HG03280 (cell line): ENCODE measurements at regions not wholly inside any gene's neighbourhood (a gene's known extent, or its start where the extent isn't known, plus 50 kb on each side); places are given as distances from the start of the nearest gene placed in this dataset.

ENCODE experiments used
- ATAC-seq: cut with Tn5 transposase; IDR thresholded peaks from one replicate; pipeline ENCODE4 v1.9.1; 2021; ENCODE audit warnings: mild to moderate bottlenecking, moderate library complexity; ENCODE audit not compliant: unreplicated experiment

DNA sequence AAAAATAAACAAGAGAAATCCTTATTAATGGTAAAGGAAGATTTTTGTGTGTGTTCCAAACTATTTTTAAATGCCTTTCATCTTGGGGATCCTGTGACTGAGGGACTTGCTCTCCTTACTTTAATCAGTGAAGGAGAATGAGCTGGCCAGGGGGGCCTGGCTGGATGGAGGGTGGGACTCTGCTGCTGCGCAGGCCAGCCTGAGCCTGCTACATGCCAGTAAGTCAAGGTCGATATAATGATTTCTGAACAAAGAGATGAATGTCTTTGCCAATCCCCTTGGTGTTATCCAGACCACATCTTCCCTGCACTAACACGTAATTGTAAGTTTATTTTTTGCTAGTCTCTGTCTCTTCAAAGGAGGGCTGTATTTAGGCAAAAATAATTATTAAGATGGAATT is 1679.2 kb upstream of the TENM3 start:
- ATAC-seq = no peak

DNA sequence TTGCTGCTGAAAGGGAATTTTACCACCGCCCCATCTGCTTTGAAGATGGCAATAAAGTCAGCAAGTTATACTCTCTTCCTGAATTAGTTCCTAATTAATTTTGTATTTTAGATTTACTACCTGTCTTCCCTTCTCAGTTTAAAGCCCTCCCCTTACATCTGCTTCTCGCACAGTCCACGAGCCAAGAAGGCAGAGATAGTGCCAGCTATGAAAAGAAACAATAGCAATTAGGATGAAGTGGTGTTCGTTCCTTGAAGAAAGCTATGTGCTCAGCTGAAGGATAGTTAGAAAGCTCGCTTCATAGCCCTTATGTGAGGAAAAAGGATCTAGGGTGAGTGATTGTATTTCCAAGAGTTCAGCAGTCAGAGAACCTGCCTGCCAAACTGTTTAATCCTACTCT is 1678.8 kb upstream of the TENM3 start:
- no peak for ATAC-seq

DNA sequence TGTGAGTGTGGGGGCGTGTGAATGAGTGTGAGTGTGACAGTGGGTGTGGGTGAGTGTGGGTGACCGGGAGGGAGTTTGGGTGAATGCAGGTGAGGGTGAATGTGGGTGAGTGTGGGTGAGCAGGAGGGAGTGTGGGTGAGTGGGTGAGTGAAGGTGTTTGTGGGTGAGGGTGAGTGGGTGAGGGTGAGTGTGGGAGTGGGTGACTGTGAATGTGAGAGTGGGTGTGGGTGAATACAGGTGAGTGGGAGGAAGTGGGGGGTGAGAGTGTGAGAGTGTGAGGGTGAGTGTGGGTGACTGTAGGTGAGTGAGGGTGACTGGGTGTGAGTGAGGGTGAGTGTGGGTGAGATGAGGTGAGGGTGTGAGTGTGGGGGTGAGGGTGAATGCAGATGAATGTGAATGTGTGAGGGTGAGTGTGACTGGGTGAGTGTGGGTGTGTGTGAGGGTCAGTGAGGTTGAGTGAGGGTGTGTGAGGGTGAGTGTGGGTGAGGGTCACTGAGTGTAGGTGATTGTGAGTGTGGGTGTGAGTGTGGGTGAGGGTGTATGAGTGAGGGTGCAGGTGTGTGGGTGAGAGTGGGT is 1677.3 kb upstream of the TENM3 start:
- ATAC-seq = no peak

DNA sequence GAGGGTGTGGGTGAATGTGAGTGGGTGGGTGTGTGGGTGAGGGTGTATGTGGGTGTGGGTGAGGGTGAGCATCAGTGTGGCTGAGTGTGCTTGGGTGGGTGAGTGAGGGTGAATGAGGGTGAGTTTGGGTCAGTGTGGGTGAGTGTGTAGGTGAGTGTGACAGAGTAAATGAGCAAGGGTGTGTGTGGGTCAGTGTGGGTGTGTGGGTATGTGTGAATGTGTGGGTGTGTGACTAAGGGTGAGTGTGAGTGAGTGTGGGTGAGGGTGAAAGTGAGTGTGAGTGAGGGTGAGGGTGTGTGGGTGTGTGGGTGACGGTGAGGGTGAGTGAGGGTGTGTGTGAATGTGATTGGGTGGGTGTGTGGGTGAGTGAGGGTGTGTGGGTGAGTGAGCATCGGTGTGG is 1676.7 kb upstream of the TENM3 start:
- no peak for ATAC-seq

DNA sequence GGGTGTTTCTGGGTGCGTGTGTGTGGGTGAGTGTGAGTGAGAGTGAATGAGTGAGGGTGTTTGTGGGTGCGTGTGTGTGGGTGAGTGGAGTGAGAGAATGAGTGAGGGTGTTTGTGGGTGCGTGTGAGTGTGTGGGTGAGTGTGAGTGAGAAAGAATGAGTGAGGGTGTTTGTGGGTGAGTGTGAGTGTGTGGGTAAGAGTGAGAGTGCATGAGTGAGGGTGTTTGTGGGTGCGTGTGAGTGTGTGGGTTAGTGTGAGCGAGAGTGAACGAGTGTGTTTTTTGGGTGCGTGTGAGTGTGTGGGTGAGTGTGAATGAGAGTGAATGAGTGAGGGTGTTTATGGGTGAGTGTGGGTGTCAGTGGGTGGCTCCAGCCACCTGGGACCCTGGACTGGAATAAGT is 1676.1 kb upstream of the TENM3 start:
- ATAC-seq = no peak

DNA sequence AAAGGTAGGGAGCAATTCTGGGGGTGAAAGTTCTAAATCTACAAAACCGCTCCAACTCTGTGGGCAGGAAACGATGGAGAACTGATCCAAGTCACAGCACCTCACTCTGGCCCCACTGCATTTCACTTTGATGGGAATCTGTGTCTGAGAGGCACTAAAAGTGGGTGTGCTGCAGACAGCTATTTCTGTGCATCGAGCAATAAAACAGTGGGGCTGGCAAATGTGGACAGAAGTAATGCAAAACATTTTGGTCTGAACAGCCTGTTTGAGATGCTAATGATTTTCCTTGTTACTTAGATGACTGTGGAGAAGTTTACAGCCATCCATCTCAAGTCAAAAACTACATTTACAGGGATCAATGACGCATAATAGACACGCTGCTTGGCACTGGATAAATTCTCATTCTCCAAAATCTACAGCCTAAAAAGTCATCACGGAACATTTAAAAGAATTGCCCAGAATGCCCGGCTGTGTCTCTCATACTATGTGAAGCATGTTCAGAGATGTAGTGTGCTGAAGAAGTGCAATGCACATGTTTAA is 1671.6 kb upstream of the TENM3 start:
- no peak for ATAC-seq

DNA sequence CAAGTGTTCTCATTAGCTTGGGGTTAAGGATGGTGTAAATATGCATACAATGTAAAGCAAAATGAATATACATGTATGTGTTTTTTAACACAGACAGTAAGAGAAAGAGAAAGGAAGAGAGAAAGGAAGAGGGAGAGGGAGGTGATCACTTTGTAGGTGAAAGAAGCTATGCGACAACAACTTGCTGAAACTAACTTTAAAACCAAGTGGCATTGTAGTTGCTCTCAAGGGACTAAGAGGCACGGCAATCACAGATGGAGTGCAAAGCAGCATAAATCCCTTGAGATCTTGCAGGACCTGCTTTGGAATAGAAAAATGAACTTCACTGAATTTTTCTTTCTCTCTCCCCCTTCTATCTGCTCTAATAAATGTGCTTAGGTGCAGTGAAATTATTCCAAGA is 1665.0 kb upstream of the TENM3 start:
- no peak for ATAC-seq

DNA sequence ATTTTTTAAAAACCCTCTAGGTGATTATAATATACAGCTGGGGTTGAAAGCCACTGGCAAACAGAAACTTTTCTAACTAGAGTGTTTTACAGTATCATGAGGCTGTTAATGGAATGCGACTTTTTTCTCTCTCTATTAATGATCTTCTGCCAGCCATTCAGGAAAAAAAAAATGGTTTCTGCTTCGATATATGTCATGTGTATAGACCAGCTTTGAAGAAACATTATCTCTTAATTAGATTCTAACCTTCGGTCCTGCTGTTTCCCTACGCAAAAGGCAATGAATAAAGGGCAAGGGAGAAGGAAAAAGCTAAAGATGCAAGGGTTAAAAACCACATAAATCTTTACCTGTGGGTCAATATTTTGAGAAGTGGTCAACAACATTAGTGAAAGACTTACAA is 1662.1 kb upstream of the TENM3 start:
- no peak for ATAC-seq

DNA sequence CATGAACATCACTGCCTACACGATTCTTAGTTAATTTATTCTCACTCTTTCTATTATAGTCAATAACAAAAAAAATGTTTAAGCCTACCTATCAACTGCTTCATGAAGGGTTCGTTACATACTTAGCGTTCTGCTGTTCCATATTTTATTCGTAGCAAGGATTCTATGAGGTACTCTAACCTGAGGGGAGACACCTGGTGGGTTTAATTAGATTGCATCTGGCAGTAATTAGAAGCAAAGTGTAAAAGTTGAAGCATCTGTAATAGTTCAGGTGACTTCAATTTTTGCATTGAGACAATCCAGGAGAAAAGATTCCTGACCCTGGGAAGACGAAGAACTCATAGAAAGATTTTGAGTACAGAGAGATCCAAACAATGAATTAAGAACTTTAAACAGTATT is 1655.8 kb upstream of the TENM3 start:
- no peak for ATAC-seq

DNA sequence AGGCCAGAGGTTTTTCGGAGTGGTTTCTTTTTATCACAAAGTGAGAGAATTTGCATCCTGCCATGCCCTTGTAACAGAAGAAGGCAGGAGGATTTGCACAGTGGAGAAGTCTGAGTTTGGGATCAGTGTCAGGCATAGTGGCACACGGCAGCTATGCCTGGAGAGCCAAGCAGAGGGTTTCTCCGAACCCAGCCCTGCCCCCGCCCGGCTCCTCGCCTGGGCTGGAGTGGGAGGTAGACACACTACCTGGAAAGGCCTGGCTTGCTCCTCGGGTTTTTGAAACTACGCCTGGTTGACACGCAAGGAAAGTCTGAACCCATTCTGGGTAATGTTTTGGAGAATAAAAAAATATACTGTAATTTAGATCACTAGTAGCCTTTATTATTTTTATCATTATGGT is 1653.6 kb upstream of the TENM3 start:
- no peak for ATAC-seq

DNA sequence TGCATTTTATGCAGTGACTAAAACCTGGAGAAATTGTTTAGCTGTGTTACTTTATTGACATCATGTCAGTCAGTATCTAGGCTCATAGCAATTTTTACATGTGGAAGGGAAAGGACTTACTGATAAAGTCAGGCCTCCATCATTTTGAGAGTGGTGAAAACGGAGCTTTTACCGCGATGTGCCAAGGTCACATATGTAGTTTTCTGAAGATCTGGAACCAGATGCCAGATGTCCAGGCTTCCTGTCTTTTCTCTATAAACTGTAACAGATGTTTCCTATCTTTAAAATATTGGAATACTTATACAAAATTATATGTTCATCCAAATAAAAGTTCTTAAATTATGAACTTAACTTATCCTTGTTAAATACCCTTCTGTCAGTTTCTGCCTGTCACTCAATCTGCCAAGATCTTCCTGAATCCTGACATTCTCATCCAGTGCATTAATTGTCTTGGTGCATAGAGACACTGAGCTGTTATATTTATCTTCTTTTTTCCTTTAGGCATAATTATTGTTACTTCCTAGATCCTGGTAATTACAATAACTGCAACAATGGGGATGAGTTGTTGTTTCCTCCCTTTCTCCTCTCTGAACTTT is 1646.2 kb upstream of the TENM3 start:
- ATAC-seq = no peak

DNA sequence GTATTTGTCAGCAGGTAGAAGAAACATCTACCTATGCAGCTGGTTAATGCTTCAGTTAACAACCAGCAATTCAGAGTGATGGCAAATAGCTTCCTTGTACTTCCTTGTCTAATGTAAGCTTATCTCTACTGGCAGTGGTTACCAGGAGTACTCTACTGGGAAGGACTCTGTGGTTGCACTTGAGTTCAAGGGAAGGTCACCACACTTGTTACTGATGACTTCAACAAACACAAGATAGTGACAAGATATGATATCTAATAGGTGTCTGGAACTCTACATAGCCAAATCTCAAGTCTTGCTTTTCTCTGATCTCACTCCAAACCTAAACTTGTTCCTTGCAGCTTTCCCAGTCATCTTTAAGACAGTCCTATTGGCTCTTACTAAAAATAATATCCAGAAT is 1644.9 kb upstream of the TENM3 start:
- no peak for ATAC-seq

DNA sequence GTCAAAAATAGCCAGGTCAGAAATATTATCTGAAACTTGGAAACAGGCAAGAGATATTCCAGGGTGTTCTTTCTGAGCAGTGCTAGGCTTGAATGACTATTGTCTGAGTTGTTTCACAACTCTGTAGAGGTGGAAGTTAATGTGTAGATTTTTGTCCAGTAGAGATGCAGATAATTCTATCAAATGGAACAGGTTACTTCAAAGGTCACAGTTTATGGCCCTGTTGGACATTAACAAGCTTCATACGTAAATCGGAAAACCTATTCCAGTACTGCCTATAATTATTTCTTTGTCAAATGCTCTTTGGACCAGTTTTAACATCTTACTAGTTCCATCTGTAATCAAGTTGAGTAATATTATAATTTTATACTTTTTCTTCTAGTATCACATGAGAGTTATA is 1639.4 kb upstream of the TENM3 start:
- ATAC-seq = no peak

DNA sequence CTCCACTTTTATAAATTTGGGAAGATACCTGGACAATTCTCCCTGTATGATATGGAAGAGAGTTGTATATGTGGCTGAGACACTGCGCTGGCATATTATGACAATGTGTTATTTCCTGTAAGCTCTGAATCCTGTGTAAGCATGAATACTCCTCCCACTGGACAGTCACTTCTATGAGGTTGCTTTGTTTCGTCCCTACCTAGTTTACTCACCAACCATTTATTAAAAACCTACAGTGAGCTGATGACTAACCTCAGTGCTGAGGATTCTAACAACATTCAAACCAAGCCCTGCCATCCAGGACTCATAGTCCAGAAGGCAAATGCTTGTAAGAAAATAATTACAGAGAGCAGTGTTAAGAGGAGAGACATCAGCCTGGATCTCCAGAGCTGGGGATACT is 1632.9 kb upstream of the TENM3 start:
- ATAC-seq = no peak

DNA sequence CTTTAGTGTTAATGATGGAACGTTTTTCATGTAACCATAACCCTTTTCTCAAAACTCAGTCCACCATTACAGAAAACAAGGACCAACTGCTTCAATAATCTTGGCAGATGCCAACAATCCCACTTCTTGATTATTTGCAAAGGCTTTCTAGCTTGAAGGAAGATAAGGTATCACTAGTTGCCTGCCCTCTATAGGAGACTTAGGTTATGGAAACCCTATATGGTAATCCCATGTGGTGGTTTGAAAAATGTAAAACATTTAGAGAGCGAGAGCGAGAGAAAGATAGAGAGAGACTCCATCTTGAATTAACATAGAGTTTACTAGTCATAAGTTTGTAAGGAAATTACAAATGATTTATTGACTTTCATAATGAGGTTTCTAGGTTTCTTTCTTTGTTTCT is 1627.5 kb upstream of the TENM3 start:
- ATAC-seq = no peak

DNA sequence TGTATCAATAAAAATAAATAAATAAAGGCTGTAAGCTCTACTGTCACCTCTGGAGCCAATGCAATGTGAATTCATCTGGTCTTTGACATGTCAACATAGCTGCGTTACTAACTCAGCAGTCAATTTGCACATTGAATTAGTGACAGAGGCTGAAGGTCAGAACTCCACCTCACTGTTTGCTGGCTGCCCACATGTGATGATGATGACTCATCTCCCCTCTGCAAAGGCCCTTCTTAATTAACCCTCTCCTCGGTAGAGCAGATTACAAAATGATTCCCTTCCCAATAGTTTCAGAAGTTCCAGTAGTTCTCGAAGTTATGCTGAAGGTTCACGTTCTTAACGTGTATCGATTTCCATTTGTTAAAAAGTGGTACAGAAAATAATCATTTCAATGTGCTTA is 1626.0 kb upstream of the TENM3 start:
- ATAC-seq = no peak

DNA sequence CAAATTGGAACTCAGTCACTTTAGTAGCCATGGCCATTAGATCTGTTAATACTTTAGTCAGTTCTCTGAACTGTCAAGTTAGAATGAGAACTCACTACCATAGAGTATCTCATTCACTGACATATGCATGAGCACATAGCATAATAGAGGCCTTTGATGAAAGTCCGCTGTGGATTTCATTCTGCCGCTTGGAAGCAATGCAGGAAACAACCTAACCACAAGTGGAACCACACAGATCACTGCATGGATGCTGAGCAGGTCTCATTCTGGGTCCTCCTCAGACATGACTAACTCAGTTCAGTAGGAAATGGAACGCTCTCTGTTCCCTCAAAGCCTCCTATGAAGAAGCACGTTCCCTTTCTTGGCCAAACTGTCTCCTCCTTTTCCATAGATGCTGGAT is 1624.8 kb upstream of the TENM3 start:
- ATAC-seq = no peak

DNA sequence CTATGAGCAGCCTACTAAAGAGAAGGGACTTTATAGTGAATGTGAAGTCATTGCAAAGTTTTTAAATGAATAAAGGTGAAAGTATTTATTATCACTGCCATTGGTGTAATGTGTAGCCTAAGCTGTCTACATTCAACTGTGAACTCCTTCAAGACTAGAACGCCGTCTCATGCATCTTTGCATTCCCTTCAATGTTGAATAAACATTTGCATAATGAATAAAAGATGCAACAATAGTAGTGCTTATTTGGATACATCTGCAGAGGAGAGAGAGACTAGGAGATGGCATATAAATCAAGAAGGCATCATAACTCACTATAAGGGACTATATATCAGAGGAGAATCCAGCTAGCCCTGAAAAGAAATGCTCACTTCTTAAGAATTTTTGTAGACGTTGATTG is 1623.8 kb upstream of the TENM3 start:
- ATAC-seq = no peak

DNA sequence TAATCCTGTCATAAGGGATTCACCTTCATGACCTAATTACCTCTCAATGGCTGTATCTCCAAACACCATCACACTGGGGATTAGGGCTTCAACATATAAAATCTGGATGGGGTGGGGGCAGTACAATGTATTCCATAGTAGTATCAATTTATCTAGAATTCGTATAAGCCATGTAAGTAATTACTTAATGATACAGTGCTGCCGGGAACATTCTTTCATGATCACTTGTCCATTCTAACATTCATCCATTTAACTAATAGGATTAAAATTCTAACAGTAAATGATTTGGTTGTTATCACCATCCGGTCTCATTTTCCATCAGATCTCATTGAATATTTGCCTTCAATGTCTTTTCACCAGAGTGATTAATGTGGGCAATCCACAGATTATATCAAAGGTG is 1620.9 kb upstream of the TENM3 start:
- ATAC-seq = no peak

DNA sequence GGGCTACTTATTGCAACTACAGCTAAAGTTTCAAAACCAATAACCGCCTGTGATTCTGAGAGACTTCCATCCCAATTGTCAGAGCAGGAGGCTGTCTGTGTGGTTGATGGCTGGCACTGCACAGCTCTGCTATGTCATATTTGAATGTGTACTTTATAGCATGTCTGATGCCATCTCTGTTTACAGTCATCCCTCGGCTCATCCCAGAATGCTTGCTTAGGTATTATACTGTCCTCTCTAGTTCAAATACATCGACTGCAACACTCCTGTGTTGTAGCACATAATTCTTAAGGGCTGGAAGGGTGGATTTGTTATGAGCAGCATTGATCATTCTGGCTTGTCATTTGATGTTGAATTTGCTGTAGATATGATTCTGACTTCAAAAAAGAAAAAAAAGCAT is 1617.5 kb upstream of the TENM3 start:
- no peak for ATAC-seq

DNA sequence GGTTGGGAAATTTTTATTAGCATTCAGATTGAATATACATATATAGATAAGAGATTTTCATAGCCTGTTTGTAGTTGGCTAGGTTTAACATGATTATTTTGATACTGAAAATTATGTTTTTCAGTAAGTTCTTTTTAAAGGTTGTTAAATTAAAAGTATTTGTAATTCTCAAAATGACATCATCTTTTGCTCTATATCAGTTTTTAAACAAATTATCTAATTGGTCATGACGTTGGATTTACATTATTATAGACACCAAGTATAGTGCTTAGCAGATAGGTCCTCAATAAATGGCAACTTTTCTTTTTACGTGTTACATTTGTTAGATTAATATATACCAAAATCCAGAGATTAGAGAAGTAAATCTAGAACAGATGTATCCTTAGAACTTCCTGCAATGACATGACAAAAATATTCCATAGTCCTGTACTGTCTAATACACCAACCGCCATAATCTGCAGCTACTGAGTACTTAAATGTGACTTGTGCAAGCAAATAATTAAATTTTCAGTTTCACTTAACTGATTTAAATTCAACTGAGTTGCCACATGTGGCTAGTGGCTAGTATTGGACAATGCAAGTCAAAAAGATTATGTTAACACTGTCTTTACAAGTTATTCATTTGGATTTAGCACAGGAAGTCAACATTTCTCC is 1613.1 kb upstream of the TENM3 start:
- ATAC-seq = no peak

DNA sequence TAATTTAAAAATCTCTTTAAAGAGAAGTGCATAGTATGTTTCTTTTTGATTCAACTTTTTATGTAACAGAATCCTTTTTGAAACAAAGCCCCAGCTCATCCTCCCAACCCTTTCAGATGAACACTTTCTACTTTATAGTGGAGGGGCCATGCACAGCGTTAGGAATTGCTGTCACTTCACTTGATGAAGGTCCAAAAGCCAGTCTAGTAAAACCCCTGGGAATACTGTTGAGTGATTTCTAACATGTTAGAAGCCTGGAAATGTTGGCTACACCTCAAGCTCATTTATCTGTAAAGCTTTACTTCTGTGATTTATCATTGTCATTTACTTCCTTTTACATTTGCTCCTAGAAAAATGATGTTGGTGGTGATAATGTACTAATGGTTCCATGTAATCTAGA is 1608.9 kb upstream of the TENM3 start:
- ATAC-seq = no peak

DNA sequence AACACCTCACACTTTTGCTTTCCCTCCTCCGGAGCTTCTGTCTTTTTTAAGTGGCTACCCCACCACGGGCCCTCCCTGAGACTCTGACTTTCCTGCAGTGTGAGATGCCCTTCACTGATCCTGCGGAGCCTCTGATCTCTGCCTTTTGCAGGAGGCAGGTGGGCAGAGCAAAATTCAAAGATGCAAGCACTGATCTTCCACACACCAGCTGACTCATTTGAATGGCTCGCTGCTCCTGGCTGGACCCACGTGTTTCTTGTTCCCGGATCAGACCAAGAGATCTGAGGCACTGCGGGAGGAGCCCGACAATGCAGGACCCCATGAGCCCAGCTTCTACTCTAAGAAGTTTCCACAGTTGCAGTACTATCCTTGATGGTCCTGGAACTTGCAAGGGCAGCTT is 1607.9 kb upstream of the TENM3 start:
- ATAC-seq = no peak
